ENCODE measurements at regions not wholly inside any gene's neighbourhood (a gene's known extent, or its start where the extent isn't known, plus 50 kb on each side); places are given as distances from the start of the nearest gene placed in this dataset.

DNA sequence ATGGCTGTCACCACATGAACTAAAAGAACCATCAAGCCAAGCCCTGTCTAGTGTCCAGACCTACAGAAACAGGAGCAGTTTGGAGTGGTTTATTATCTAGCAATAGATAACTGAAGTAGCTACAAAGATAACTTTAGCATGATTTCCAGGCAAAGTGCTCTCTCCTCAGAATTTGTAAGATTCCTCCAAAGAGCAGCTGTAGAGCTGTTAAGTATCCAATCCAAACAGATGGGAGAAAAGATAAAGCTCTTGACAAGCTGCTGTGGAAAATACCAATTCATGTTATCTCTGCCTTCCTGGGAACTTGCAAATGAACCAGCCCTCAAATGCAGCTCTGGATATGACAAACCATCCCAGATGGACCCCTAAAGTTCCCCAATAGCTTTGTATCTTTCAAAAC lies 78.9 kb upstream of the RESF1 start:
- DNase-seq (ENCODE audit: extremely low read depth in 1 of 4, low spot score in 3 of 4) (peak in 1 of 4 experiments; percentile 23), FAIRE-seq (no peak), ATAC-seq (no peak)
- ChIA-PET POLR2A (no interaction called here), CTCF (ENCODE audit: low intra/inter-chr PET ratio) (no interaction called here)
- H3K27me3 ChIP-seq (ENCODE audit: control insufficient read depth in 2 of 2, insufficient read depth in 2 of 2, low read length in 2 of 2) = no peaks in the 10 kb centered on the region
- peaks cover 0 to 8% of the 10 kb centered on the region in 2 experiments; a peak in 3 of 5 replicates for H3K4me1 ChIP-seq (replicated peaks in 1 of 2; ENCODE audit: control insufficient read depth in 2 of 2, insufficient read depth in 2 of 2, low read length in 2 of 2)
- no peaks in the 10 kb centered on the region for H3K79me2 ChIP-seq (ENCODE audit: control insufficient read depth, insufficient read depth, low read length)
- H3K27ac ChIP-seq (ENCODE audit: extremely low read depth, low read depth, low read length) = no peak overlapping the region
- in situ Hi-C loops (cut with MboI) (no loop called here), intact Hi-C loops (cut with micrococcal nuclease) (no loop called here)
- H3K9me1 ChIP-seq (ENCODE audit: control insufficient read depth, insufficient read depth, low read length) = no peaks in the 10 kb centered on the region
- H3K4me3 ChIP-seq = no peak overlapping the region
- no peaks in the 10 kb centered on the region for H3K36me3 ChIP-seq (ENCODE audit: control insufficient read depth, insufficient read depth, low read length)
- H2AFZ ChIP-seq (ENCODE audit: low read depth, low read length) = no peak overlapping the region
- peaks cover 2% of the 10 kb centered on the region for H3K9me3 ChIP-seq (replicated peaks; ENCODE audit: control insufficient read depth, insufficient read depth, low read depth, low read length)
- H3K4me2 ChIP-seq (ENCODE audit: insufficient read depth, low read length) = no peak overlapping the region
- no peak overlapping the region for H3K9ac ChIP-seq (ENCODE audit: insufficient read depth in 1 of 2, low read depth in 2 of 2, low read length in 2 of 2)
- no peaks in the 10 kb centered on the region for H4K20me1 ChIP-seq (replicated peaks; ENCODE audit: control insufficient read depth, insufficient read depth, low read length)
- no TSS peak for BruUV-seq (replicated peaks)
- TF ChIP-seq TEAD4 (IDR thresholded peaks at IDR 0.05; ENCODE audit: low read length) (peak; percentile 51; the same call in 1 of the 2 replicates), TEAD4 (CRISPR knock-in tag; IDR thresholded peaks at IDR 0.05; ENCODE audit: borderline replicate concordance) (no peak), ARID1B (IDR thresholded peaks at IDR 0.05) (peak; percentile 69), CBFA2T2 (conservative IDR thresholded peaks at IDR 0.05) (peak; percentile 62), MEIS2 (IDR thresholded peaks at IDR 0.05; ENCODE audit: partially characterized antibody) (peak; percentile 5), HSF4 (CRISPR knock-in tag; IDR thresholded peaks at IDR 0.05; ENCODE audit: borderline replicate concordance) (no peak), NCOR1 (IDR thresholded peaks at IDR 0.05) (0 out of 2 replicates have a peak, but pooled peaks have one; percentile 29), ZFP30 (CRISPR knock-in tag; IDR thresholded peaks at IDR 0.05; ENCODE audit: borderline replicate concordance) (no peak), SOX6 (IDR thresholded peaks at IDR 0.05) (peak; percentile 23; the same call in 1 of the 2 replicates), ZNF764 (CRISPR knock-in tag; IDR thresholded peaks at IDR 0.05; ENCODE audit: low read depth) (no peak), CBFA2T3 (IDR thresholded peaks at IDR 0.05) (peak; percentile 72), CXXC5 (CRISPR knock-in tag; IDR thresholded peaks at IDR 0.05) (no peak), TAL1 (IDR thresholded peaks at IDR 0.05) (peak; percentile 51), BMI1 (IDR thresholded peaks at IDR 0.05; ENCODE audit: low read length) (no peak), ATF7 (IDR thresholded peaks at IDR 0.05) (0 out of 2 replicates have a peak, but pooled peaks have one; percentile 18), ZNF57 (CRISPR knock-in tag; IDR thresholded peaks at IDR 0.05) (no peak), CCNT2 (IDR thresholded peaks at IDR 0.05; ENCODE audit: borderline replicate concordance, extremely low read depth, insufficient read length, low read depth, low read length) (peak; percentile 26), CREB1 (IDR thresholded peaks at IDR 0.05) (no peak), CREB1 (CRISPR knock-in tag; IDR thresholded peaks at IDR 0.05) (no peak), KAT7 (CRISPR knock-in tag; IDR thresholded peaks at IDR 0.05; ENCODE audit: borderline replicate concordance) (no peak), TCFL5 (CRISPR knock-in tag; conservative IDR thresholded peaks at IDR 0.05) (no peak)
- TF ChIP-seq, protein P1, sequence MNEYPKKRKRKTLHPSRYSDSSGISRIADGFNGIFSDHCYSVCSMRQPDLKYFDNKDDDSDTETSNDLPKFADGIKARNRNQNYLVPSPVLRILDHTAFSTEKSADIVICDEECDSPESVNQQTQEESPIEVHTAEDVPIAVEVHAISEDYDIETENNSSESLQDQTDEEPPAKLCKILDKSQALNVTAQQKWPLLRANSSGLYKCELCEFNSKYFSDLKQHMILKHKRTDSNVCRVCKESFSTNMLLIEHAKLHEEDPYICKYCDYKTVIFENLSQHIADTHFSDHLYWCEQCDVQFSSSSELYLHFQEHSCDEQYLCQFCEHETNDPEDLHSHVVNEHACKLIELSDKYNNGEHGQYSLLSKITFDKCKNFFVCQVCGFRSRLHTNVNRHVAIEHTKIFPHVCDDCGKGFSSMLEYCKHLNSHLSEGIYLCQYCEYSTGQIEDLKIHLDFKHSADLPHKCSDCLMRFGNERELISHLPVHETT (CRISPR knock-in tag; conservative IDR thresholded peaks at IDR 0.05 in 1 of 2, IDR thresholded peaks at IDR 0.05 in 1 of 2) = no peak
- TF ChIP-seq, protein P2, sequence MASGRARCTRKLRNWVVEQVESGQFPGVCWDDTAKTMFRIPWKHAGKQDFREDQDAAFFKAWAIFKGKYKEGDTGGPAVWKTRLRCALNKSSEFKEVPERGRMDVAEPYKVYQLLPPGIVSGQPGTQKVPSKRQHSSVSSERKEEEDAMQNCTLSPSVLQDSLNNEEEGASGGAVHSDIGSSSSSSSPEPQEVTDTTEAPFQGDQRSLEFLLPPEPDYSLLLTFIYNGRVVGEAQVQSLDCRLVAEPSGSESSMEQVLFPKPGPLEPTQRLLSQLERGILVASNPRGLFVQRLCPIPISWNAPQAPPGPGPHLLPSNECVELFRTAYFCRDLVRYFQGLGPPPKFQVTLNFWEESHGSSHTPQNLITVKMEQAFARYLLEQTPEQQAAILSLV (tag; IDR thresholded peaks at IDR 0.05) = no peak
- TF ChIP-seq, protein P3, sequence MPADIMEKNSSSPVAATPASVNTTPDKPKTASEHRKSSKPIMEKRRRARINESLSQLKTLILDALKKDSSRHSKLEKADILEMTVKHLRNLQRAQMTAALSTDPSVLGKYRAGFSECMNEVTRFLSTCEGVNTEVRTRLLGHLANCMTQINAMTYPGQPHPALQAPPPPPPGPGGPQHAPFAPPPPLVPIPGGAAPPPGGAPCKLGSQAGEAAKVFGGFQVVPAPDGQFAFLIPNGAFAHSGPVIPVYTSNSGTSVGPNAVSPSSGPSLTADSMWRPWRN (IDR thresholded peaks at IDR 0.05; ENCODE audit: low read depth) = peak; percentile 62; the same call in 1 of the 2 replicates

All from K562 (cell line).